HG02642 (cell line): ENCODE measurements at regions not wholly inside any gene's neighbourhood (a gene's known extent, or its start where the extent isn't known, plus 50 kb on each side); places are given as distances from the start of the nearest gene placed in this dataset.

Source experiments
- ATAC-seq: cut with Tn5 transposase; IDR thresholded peaks from one replicate; pipeline ENCODE4 v1.9.1; 2021; ENCODE audit warnings: mild to moderate bottlenecking; ENCODE audit not compliant: unreplicated experiment, poor library complexity

DNA sequence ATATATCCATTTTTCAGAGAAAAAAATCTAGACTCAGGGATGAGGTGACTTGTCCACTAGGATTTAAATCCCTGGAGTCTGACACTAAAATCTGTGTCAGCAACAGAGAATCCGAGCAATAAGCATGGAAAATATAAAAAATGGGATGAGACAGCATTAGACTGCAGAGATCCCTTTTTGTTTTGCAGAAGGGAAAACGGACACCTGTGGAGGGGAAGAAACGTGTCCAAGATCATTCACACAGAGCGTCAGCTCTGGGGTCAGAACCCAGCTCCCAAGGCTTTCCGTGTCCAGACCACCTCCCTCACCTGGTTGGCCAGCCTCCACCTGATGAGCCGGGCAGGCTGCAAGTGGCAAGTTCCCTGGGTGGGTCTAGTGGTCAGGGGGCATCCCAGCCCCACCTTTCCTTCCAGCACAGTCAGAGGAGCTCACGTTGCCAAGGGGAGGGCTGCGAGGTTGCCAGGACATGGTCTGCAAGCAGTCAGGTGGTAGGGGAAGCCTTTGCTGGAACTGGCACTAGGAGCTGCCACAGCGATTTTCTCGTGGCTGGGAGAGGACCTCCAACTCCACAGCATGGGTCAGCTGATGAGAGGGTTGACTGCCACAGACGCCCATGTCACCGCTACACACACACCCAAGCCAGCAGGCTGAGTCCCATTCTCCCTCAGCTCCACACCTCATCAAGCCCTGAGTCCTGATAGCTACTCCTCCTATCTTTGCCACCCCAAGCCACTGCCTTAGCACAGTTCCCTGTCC lies 65.9 kb upstream of the CPLX2 start:
- ATAC-seq = no peak

DNA sequence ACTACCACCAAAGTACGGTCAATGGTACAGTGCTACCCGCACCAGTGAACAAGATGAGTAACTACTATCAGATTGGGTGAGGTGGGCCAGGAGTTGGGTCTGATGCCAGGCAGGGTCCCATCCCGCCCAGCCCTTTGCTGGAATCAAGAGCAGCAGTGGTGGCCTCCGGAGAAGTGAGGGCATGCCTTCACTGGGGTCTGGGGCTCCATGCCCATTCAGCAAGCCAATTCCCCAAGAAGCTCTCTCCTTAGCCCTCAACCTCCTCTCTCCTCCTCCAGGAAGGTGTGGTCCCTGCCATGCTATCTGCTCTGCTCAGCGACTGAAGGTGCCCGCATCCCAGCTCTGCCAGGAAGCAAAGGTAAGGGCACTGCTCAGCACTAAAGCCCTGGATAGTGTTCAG lies 62.7 kb upstream of the CPLX2 start:
- no peak for ATAC-seq

DNA sequence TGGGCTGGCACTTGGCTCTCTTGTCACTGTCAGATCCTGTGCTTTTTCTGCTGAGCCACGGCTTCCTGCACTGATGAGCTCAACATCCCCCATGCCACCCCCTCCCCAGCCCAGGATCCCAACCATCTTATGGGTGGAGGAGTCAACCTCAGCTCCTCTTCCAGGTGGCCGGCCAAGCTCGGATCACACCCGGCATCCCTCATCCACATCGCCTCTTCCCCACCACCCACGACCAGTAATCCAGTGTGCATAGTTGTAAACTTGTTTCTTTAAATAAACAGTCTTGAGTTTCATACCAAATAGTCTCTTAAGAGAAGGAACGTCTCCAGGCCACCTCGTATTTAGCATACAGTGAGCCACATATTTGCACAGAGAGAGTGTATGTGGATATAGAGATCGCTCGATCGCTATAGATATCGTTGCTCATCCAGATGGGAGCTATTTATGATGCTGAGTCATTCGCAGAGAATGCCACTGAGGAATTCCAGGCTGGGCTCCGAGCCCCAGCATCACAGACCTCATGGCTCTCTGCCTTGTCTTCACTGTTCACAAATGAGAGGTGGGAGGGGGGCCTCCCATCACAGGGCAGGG lies 61.8 kb upstream of the CPLX2 start:
- no peak for ATAC-seq

GRCh38 chr5:175810457-175810856 lies 60.9 kb upstream of the CPLX2 start:
- no peak for ATAC-seq

DNA sequence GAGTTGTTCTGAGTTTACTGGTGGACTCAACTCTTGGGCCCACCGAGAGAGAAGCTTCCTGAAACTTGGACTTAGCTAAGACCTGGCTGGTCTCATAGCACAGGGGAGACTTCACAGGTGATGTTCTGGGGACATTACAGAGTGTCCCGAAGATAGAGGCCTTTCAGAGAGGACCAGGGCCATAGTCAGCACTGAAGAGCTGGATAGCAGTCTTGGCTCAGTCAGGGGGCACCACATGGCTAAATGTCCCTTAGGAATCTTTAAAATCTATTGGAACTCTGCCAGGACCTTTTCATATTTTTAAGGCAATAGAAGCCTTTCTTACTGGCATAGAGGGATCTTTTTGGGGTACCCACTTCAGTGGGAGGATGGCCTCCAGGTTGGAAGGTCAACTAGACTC lies 59.8 kb upstream of the CPLX2 start:
- no peak for ATAC-seq

GRCh38 chr5:175813943-175814630 lies 57.3 kb upstream of the CPLX2 start:
- ATAC-seq = no peak

DNA sequence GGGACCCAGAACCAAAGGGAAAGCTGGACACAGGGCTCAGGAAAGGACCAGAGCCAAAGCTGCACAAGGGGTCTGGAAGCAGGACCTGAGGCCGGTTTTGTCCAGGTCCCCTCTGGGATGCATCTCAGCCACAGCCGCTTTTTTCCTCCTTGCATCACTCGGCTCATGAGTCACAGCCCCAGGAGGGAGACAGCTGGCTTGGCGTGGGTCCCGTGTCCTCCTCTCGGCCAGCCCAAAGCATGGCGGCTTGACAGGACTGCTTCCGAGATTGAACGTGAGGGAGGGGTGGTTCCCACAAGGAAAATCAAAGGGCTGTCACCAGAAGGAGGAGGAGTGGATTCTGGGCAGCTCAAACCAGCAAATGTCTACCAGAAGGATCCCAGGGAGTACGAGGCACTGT lies 56.7 kb upstream of the CPLX2 start:
- ATAC-seq = no peak

- no peak for ATAC-seq
Observed at GRCh38 chr5:175815126-175815913, 56.1 kb upstream of the CPLX2 start.

DNA sequence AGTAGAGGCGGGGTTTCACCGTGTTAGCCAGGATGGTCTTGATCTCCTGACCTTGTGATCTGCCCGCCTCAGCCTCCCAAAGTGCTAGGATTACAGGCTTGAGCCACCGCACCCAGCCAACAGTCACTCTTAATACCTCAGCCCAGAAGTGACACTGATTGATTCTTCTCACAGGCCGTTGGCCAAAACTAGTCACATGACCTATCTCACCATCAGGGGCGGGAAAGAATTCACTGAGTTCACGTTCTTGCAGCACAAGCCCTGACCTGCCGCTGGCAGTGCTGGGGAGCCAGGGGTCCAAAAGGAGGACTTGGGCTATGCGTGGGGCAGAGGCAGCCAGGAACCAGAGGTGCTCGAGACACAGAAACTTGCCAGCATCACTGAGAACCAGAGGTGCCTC lies 55.0 kb upstream of the CPLX2 start:
- no peak for ATAC-seq

- ATAC-seq = no peak
Observed at GRCh38 chr5:175819090-175819425, 52.3 kb upstream of the CPLX2 start.

DNA sequence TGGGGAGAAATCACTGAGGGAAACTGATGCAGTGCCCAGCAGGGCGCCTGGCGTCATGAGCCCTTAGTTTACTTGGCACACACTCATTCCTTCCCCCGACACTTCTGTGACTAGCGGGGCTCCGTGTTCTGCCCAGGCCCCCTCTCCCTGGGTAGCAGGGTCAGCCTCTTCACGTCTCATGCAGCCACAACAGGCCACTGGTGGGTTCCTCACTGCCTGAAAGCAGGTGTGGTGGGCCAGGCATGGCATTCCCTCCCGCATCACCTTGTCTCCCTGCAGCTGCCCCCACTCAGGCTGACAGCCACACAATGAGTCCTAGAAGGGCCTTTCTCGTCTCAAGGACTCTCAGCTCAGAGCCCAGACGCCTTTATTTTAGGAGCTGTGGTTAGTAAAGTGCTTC lies 51.1 kb upstream of the CPLX2 start:
- no peak for ATAC-seq
